Activated CD4-positive, alpha-beta T cell treated with anti-CD3 and anti-CD28 coated beads, Interleukin-2, amount 10 ng/mL, durations not matched to agents 7 days and 5 days (primary cell): ENCODE measurements at regions not wholly inside any gene's neighbourhood (a gene's known extent, or its start where the extent isn't known, plus 50 kb on each side); places are given as distances from the start of the nearest gene placed in this dataset.
"Not testable (repeated sequence)": the region's sequence is repeated elsewhere in the genome, so short reads cannot be mapped to it uniquely, and the experiment has no call there.

Experiments
- CTCF ChIA-PET: fragments of 350-600 bp; sonication (Branson Sonifier 250); formaldehyde crosslinking; loops from one replicate; lab custom pipeline; 2021; ENCODE audit warnings: antibody characterized with exemption; lab: Charles Lee
- POLR2A ChIA-PET: fragments of 350-600 bp; sonication (Branson Sonifier 250); formaldehyde crosslinking; loops from one replicate; lab custom pipeline; 2021; ENCODE audit warnings: antibody characterized with exemption; lab: Charles Lee
- DNase-seq: peaks from one replicate; pipeline ENCODE4 v3.0.0-alpha.2; 2020
- H3K27ac Mint-ChIP-seq: one replicate; pipeline ENCODE4 v1.8.0; 2021; ENCODE audit warnings: mild to moderate bottlenecking, moderate library complexity, mixed read lengths
- H3K27me3 Mint-ChIP-seq: one replicate; pipeline ENCODE4 v1.8.0; 2021; ENCODE audit warnings: mixed read lengths
- H3K36me3 Mint-ChIP-seq: one replicate; pipeline ENCODE4 v1.8.0; 2021; ENCODE audit warnings: low read depth, mixed read lengths
- H3K4me1 Mint-ChIP-seq: one replicate; pipeline ENCODE4 v1.8.0; 2021; ENCODE audit warnings: mixed read lengths
- H3K4me3 Mint-ChIP-seq: one replicate; pipeline ENCODE4 v1.8.0; 2021; ENCODE audit warnings: mild to moderate bottlenecking, moderate library complexity, mixed read lengths
- H3K9me3 Mint-ChIP-seq: one replicate; pipeline ENCODE4 v1.8.0; 2021; ENCODE audit warnings: mixed read lengths

DNA sequence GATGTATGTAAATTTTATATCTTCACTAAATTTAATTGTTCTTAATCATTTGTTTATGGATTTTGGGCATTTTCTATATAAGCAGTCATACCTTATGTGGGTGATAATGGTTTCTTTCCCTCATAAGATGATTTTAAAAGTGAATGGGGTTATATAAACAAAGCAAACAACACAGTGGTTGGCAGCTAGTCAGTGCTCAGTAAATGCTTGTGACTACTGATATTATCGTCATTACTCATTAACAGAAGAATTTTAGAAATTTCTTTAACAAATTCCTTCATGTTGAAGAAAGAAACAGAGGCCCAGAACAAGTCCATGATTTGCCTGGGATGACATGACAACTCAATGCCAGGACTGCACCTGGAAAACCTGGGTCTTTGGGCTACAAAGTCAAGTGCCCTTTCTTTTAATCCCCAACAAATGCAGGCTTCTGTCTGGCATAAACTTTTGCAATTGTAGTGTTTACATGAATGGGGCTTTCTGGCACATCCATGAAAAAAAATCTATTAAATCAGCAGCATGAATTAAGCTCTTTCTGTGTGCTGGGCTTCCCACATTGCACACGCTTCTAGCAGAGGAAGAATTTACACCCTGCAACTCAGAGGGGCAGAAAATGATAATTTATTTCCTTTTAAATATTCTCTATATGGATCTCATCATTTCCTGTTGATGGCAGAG is 297.3 kb upstream of the PLGLB1 start:
- H3K4me1 Mint-ChIP-seq, result peaks cover 21% of the 10 kb centered on the region
- H3K9me3 Mint-ChIP-seq, POLR2A ChIA-PET, H3K27me3 Mint-ChIP-seq, H3K36me3 Mint-ChIP-seq, H3K4me3 Mint-ChIP-seq, H3K27ac Mint-ChIP-seq, CTCF ChIA-PET, DNase-seq: not testable (repeated sequence)

DNA sequence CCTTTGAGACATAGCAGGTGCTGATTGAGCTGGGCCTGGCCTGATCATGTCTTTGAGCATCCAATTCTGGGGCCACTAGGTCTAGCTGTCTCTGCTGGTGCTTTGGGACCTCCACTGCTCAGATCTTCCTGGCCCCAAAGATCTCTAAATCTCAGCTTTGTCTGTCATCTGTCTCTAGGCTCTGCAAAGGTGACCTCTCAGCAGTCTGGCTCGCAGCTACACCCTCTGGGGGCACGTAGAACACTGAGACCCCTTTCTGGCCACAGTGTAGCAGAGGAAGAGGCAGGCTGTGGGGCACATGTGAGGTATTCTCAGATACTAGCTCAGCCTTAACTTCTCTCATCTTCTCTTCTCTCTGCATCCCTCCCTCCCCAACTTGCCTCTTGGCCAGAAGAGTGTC is 298.1 kb upstream of the PLGLB1 start:
- H3K27ac Mint-ChIP-seq, result peak overlapping the region; percentile 9
- POLR2A ChIA-PET, H3K4me3 Mint-ChIP-seq, H3K9me3 Mint-ChIP-seq, CTCF ChIA-PET, H3K27me3 Mint-ChIP-seq, DNase-seq, H3K36me3 Mint-ChIP-seq: not testable (repeated sequence)
- peaks cover 26% of the 10 kb centered on the region for H3K4me1 Mint-ChIP-seq

DNA sequence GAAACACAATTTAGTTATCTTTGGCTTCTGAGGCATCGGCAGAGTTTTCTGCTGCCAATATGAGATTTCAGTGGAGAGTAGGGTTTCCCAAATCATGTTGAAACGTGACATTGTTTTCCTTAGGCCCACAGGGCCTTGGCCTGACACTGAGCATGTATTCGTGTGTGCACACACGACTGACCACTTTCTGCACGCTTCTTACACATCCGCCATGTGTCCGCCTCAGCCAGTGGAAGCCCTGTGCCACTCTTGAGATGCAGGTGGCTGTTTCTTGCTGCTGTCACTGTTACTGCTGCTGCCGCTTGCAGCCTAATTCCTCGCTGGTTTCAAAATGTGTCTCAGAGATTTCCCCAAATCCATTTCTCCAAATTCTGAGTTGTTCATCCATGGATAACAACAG is 299.6 kb upstream of the PLGLB1 start:
- POLR2A ChIA-PET, DNase-seq, H3K27ac Mint-ChIP-seq, H3K4me3 Mint-ChIP-seq, H3K27me3 Mint-ChIP-seq, CTCF ChIA-PET, H3K36me3 Mint-ChIP-seq, H3K9me3 Mint-ChIP-seq: not testable (repeated sequence)
- peaks cover 29% of the 10 kb centered on the region for H3K4me1 Mint-ChIP-seq

DNA sequence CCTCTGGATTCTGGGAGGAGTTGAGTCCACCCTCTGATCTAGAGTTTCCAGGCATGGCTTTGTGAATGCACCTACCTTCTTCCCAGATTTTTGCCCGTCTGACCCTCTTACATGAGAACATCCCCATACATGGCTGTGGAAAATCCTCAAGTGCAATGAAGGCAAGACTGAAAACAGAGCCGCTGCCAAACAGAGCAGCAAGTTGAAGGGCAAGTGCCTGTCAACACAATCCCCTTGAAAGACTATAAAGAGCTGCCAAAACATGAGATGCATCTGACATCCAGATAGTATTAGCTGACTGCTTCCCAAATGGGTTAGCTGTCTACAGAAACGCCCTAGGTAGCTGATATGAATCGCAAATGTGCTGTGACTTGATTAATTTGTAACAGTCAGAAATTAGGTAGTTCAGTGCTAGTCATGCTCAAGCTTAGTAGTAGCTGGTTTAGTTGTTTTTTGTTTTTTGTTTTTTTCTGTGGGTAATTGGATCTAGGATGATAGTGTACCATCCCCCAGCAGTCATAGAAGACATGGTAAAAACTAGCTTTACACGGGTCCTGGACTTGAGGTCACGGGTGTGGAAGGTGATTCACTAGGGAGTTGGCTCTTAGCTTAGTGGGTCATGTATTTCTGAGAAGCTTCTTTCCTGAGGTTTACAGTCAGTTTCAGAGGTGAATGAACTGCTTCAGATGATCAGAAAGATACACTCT is 302.8 kb upstream of the PLGLB1 start:
- DNase-seq, CTCF ChIA-PET, H3K27me3 Mint-ChIP-seq, H3K36me3 Mint-ChIP-seq, H3K9me3 Mint-ChIP-seq: not testable (repeated sequence)
- H3K4me3 Mint-ChIP-seq, result peak overlapping the region; percentile 64
- H3K27ac Mint-ChIP-seq, result peak overlapping the region; percentile 98
- POLR2A ChIA-PET, result interaction anchor here (0.7 kb wide), 1 partner anchor 31 kb away, joined by 5 read pairs; no protein-coding TSS in a partner anchor
- peaks cover 33% of the 10 kb centered on the region for H3K4me1 Mint-ChIP-seq

DNA sequence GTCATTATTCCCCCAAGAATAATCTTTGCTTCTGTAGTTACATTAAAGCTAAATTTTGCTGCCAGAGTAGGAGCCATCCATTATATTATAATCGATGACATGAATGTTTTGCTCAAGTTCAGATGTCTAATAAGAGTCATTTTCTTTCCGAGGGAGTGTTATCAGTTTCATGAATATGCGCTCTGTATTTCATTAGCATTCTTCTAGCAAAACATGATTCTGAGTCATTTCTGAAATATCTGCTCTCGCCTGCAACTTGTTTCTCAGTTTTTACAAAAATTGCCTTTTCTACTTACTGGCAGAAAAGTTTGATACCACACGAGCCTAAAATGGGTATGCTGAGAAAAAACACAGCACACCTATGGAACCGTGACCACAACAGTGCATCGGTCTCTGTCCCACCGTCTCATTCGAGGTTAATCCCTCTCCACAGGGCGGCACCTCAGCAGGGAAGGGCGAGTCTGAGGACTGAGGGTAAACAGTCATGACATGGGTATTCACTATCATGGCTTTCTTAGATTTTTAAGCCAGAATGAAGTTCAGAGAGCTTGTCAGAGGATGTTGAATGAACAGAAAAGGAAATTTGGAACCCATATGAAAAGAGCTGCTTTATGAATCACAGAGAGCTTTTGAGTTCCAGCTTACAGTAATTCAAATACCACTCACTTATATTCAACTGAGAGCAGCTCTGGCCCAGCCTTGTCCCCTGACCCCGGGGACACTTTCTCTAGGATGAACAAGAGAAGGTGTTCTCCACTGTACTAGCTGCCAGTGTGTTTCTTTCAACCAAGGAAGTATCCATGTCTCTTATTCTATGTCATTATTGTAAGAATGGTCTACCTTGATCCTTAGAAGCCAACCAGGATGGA is 303.6 kb upstream of the PLGLB1 start:
- H3K27me3 Mint-ChIP-seq, H3K4me3 Mint-ChIP-seq, H3K36me3 Mint-ChIP-seq, CTCF ChIA-PET, DNase-seq, H3K9me3 Mint-ChIP-seq: not testable (repeated sequence)
- Mint-ChIP-seq H3K4me1 (peaks cover 34% of the 10 kb centered on the region), H3K27ac (peak overlapping the region; percentile 98)
- POLR2A ChIA-PET, result interaction anchor here (0.7 kb wide), 1 partner anchor 31 kb away, joined by 5 read pairs; no protein-coding TSS in a partner anchor

DNA sequence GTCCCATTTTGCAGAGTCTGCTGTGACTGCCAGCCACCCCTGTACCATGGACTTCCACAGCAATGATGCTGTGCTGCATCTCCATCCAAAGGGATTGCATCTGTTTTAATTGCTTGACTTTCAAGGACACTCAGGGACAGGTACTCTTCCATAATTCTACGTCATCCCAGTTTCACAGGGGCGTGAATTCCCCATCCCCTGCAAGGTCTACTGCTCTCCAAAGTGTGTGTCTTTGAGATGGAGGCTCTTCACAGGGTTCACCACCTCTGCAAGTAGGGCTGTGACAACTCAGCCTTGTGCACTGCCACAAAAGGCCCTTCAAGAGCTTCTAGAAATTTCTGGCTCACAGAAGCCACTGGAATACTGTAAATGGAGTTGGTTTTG is 304.3 kb upstream of the PLGLB1 start:
- POLR2A ChIA-PET, H3K4me3 Mint-ChIP-seq, DNase-seq, H3K9me3 Mint-ChIP-seq, H3K36me3 Mint-ChIP-seq, CTCF ChIA-PET, H3K27me3 Mint-ChIP-seq: not testable (repeated sequence)
- H3K4me1 Mint-ChIP-seq, result peaks cover 34% of the 10 kb centered on the region
- peak overlapping the region; percentile 94 for H3K27ac Mint-ChIP-seq

DNA sequence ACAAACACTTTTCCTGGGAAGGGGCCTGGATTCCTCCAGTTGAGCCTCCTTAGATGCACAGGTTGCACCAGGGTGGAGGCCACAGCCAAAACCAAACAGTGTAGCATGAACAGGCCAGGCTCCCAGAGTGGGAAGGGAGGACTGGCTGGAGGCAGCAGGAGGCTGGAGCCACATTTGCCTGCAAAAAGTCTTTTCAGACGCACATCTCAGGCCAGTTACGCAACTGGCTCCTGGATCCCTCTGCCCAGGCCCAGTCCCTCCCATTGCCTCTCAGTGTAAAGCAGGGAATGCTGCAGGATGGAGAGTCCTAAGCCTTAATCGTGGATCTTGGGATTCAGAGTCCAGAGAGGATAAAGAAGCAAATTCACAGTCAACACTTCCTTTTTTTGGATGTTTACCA is 305.1 kb upstream of the PLGLB1 start:
- H3K9me3 Mint-ChIP-seq, POLR2A ChIA-PET, H3K4me3 Mint-ChIP-seq, H3K27me3 Mint-ChIP-seq, H3K36me3 Mint-ChIP-seq, DNase-seq, CTCF ChIA-PET: not testable (repeated sequence)
- Mint-ChIP-seq H3K27ac (peak overlapping the region; percentile 80), H3K4me1 (peaks cover 33% of the 10 kb centered on the region)

DNA sequence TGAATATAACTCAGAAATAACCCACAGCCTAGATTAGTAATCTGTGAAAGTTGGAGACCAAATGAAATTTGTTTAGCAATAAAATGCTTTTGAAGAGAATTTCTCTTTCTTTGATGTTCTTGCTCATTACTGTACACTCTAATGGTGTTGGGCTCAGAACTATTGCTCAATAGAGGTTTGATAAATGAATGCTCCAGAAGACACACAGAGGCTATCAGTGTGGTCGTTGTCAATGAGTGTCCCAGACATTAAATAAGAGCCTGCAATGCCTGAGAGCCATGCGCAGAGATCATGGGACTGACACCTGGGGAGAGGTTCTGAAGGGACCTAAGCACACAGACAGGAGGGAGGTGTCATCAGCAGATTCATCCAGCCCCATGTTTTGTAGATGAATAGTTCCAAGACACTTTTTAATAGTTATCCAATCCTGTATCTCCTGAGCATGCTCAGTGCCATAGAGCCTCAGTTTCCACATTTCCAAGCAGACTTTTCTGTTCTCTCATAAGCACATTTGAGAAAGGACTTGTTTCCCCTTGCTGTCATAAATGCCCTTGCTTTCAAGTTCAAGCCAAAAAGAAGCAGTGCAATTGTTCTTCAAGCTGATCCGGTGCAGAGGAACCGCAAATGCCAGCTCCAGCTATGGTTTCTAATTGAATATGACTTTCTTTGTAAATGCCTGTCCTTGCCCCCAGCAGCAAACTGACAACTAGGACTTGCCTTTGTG is 306.2 kb upstream of the PLGLB1 start:
- H3K27ac Mint-ChIP-seq, result peak overlapping the region; percentile 81
- H3K36me3 Mint-ChIP-seq, POLR2A ChIA-PET, CTCF ChIA-PET, H3K27me3 Mint-ChIP-seq, H3K4me3 Mint-ChIP-seq, H3K9me3 Mint-ChIP-seq, DNase-seq: not testable (repeated sequence)
- H3K4me1 Mint-ChIP-seq, result peaks cover 31% of the 10 kb centered on the region

DNA sequence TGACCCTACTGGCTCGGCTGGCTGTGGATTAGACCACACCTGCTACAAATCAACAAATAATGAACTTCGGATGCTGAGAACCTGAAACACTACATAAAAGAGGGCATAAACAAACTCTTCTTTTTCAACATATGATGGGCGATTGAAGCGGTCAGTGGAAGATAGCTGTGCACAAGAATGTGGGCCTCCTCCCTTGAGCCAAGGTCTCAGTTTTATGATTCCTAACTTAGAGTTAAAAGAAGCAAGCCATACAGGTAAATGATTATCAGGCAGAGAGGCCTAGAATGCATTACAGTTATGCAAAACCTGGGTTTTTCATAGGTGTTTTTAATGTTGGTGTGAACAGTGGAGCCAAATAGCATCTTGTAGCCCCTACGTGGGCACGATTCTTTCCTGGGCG is 307.9 kb upstream of the PLGLB1 start:
- DNase-seq, CTCF ChIA-PET, H3K27me3 Mint-ChIP-seq, H3K36me3 Mint-ChIP-seq, H3K9me3 Mint-ChIP-seq, H3K27ac Mint-ChIP-seq, POLR2A ChIA-PET, H3K4me3 Mint-ChIP-seq: not testable (repeated sequence)
- H3K4me1 Mint-ChIP-seq, result peaks cover 20% of the 10 kb centered on the region

DNA sequence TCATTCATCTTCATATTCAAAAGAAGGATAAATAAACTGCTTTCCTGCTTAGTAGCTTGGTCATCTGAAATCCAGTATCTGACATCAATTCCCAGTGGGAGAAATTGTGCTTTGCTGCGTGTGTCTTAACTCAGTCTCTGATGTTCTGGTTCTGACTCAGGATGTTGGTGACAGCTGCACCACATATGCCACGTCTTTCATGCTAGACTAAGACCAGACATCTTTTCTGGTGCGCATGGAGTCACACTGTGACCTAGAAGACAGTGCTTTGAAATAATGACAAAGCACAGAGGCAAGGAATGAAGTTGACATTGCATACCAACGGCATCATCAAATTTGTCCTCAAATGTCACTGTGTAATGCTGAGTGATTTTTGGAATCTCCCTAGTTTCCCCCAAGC is 308.8 kb upstream of the PLGLB1 start:
- CTCF ChIA-PET, H3K27me3 Mint-ChIP-seq, POLR2A ChIA-PET, H3K4me3 Mint-ChIP-seq, H3K36me3 Mint-ChIP-seq, DNase-seq, H3K9me3 Mint-ChIP-seq: not testable (repeated sequence)
- peaks cover 23% of the 10 kb centered on the region for H3K4me1 Mint-ChIP-seq
- H3K27ac Mint-ChIP-seq, result peak overlapping the region; percentile 9

DNA sequence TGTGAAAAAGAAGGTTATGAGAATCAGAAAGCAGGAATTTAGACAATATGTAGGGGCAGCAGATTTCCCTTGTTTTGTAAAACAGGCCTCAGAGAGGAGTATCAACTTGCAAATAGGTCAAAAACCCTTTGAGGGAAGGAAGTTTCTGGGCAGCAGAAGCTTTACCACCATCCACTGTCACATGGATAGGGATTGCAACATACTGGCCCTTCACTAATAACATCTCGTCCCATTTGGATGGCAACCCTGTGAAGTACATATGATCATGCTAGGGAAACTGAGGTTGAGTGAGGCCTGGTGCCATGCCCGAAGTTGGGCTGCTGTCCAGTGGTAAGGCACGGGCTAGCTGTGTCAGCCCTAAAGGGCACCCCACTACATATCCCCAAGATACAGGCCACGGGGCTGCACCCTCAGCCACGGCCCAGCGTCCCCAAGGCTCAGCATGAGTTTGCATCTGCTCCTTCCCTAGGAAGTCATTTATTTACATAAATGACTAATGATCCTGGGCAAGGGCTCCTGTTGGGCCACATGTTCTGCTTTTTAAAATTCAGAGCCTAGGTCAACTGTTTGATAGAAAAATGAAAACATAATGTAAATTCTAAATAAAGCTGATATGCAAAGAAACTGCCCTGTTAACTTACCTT is 310.4 kb upstream of the PLGLB1 start:
- H3K27ac Mint-ChIP-seq, CTCF ChIA-PET: not testable (repeated sequence)
- H3K4me1 Mint-ChIP-seq, result peaks cover 23% of the 10 kb centered on the region

DNA sequence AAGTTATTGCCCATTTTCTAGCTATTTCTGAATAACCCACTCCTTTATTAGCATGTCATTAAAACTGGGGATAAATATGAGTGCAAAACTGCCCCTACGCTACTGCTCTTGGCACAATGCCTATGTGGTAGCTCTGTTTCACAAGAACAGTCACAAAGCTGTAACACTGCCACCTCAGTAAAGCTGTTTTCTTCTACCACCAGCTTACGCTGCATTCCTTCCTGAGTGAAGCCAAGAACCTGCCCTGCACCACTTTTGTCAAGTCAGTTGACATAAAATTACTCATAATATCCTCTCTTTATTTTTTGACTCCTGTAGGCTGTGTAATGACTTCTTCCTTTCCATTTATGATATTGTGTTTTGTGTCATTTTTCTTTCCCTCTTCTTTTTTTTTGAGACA is 313.2 kb upstream of the PLGLB1 start:
- H3K36me3 Mint-ChIP-seq, H3K9me3 Mint-ChIP-seq, H3K4me3 Mint-ChIP-seq, DNase-seq, H3K27ac Mint-ChIP-seq, H3K27me3 Mint-ChIP-seq, CTCF ChIA-PET, POLR2A ChIA-PET: not testable (repeated sequence)
- peaks cover 22% of the 10 kb centered on the region for H3K4me1 Mint-ChIP-seq

More for the DNA sequence above, 310.4 kb upstream of the PLGLB1 start:
- H3K36me3 Mint-ChIP-seq, H3K27me3 Mint-ChIP-seq, DNase-seq, POLR2A ChIA-PET, H3K4me3 Mint-ChIP-seq, H3K9me3 Mint-ChIP-seq: not testable (repeated sequence)
